Right cardiac atrium (tissue), 5 donors: ENCODE measurements at regions not wholly inside any gene's neighbourhood (a gene's known extent, or its start where the extent isn't known, plus 50 kb on each side); places are given as distances from the start of the nearest gene placed in this dataset.

Experiments
- ATAC-seq, 2 donors: fragments of 200-7000 bp; cut with Tn5 transposase; one replicate each; pipeline versions ENCODE4 v1.8.0 to v1.9.1; 2020; ENCODE audit warnings: moderate library complexity in 2 of 2, mild to moderate bottlenecking in 1 of 2
- DNase-seq, 3 donors: peaks; one replicate each; pipeline ENCODE4 v3.0.0-alpha.2; 2020
- H3K27ac ChIP-seq: one replicate; pipeline ENCODE4 v1.5.1; 2013; ENCODE audit warnings: mild to moderate bottlenecking, low read length, control low read depth, moderate library complexity
- H3K27me3 ChIP-seq: one replicate; pipeline ENCODE4 v1.6.1; 2013; ENCODE audit not compliant: control insufficient read depth, insufficient read depth
- H3K4me1 ChIP-seq: one replicate; pipeline ENCODE4 v1.6.1; 2013; ENCODE audit warnings: low read length; ENCODE audit not compliant: control insufficient read depth, insufficient read depth
- H3K4me3 ChIP-seq: one replicate; pipeline ENCODE4 v1.5.1; 2013; ENCODE audit warnings: low read length, control low read depth
- H3K9me3 ChIP-seq: one replicate; pipeline ENCODE4 v1.6.1; 2013; ENCODE audit warnings: low read length; ENCODE audit not compliant: control insufficient read depth
- WGBS: extraction: QIAGEN DNeasy Blood & Tissue Kit; methylation state at CpG from one replicate; pipeline ENCODE4 v1.1.7; 2013; 5-methylcytosine and 5-hydroxymethylcytosine counted together
- intact Hi-C, 4 donors: fragments of 100-400 bp; cut with DNase I; formaldehyde crosslinking; loops; one replicate each; pipeline versions ENCODE4 v1.11.0 to v1.14.0; 2022 to 2023
- donor health status: healthy with polysubstance abuse.
- donor health status: DM: no; HTN: yes; CAD: no.
- donor health status: DM: no; HTN: no; CAD: no.
- donor health status: DM: no; HTN: yes; CAD: no; lungs with severe emphysema.
- donor health status: DM: yes; HTN: yes; CAD: no.

DNA sequence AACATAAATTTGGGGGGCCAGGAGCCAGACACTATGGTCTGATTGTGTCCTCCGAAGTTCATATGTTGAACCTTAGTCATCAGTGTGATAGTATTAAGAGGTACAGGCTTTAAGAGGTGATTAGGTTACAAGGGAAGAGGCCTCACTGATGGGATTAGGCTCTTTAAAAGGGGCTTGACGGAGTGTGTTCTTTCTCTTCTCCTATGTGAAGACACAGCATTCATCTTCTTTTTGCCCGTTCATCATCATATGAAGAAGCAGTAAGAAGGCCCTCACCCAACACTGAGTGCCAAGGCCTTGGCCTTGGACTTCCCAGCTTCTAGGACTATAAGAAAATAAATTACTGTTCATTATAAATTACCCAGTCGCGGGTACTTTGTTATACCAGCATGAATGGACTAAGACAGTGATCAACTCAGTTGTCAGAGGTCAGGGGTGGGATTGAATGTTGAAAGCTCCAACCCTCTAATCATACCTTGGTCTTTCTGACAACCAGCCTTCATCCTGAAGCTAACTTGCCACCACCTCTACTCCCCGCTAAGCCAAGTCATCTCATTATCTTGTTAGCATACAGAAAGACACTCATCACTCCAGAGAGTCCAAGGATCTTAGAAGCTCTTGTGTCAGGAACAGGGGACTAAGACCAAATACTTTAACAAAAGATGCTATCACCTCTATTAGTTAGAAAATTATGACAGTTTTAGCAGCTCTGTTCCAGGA, 543.4 kb upstream of the DIPK2B start:
- WGBS, result 96% methylated on average over 6 of the region's 6 CpGs
- Histone ChIP-seq H3K9me3 (no peaks in the 10 kb centered on the region), H3K27ac (no peak overlapping the region), H3K4me1 (no peaks in the 10 kb centered on the region), H3K4me3 (no peak overlapping the region), H3K27me3 (no peaks in the 10 kb centered on the region)
- DNase-seq, result no peak
- intact Hi-C loops, result no loop called here
- ATAC-seq, result no peak

DNA sequence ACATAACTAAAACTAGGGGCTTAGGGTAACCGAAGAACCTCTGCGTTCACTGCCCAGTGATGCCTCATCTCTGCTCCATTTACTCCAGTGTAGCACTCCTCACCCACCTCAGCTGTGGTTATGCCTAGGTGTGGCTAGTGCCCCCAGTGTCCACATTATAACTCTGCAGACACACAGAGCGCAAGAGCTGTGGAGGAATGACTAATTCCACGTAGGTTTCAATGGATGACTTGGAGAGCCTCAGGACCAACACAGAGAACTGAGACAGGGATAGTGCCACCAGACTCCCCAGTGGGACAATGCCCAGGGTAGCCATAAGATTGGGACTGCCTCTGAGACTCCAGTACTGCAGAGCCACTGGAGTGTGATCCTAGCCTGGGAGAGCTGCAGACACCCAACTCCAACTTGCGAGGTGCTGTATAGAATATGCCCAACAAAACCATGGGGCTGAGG, 542.4 kb upstream of the DIPK2B start:
- intact Hi-C loops, result no loop called here
- ATAC-seq (peak in 1 of 2 donors; percentile 31), DNase-seq (no peak)
- Histone ChIP-seq H3K27me3 (no peaks in the 10 kb centered on the region), H3K4me3 (no peak overlapping the region), H3K27ac (no peak overlapping the region), H3K4me1 (no peaks in the 10 kb centered on the region), H3K9me3 (no peaks in the 10 kb centered on the region)
- 90% methylated on average over 5 of the region's 5 CpGs for WGBS

DNA sequence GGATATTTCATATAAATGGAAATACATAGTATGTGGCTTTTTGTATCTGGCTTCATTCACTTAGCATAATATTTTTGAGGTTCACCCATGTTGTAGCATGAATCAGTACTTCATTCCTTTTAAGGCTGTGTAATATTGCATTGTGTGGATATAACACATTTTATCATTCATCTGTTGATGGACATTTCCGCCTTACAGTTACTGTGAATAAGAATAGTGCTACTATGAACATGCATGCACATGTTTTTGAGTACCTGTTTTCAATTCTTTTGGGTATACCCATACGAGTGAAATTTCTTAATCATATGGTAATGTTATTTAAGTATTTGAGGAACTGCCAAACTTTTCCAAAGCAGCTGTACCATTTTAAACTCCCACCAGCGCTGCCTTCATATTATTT, 539.6 kb upstream of the DIPK2B start:
- H3K27me3 ChIP-seq, result no peaks in the 10 kb centered on the region
- no peaks in the 10 kb centered on the region for H3K9me3 ChIP-seq
- no peak overlapping the region for H3K4me3 ChIP-seq
- intact Hi-C loops, result no loop called here
- WGBS, result 60% methylated on average over 3 of the region's 3 CpGs
- H3K27ac ChIP-seq, result no peak overlapping the region
- ATAC-seq (no peak), DNase-seq (no peak)
- no peaks in the 10 kb centered on the region for H3K4me1 ChIP-seq

DNA sequence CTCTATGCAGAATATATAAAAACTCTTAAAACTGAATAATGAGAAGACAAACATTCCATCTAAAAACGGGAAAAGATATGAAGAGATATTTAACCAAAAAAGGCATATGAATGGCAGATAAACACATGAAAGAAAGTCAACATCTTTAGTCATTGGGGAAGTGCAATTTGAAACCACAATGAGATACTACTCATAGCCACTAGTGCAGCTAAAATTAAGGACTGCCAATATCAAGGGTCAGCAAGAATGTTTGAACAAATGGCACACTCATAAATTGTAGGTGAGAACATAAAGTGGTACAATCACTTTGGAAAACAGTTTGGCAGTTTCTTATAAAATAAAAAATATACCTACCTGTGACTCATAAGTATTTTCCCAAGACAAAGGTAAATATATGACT, 534.9 kb upstream of the DIPK2B start:
- H3K27ac ChIP-seq, result no peak overlapping the region
- intact Hi-C loops, result no loop called here
- 63% methylated on average over 1 of the region's 1 CpG for WGBS
- no peaks in the 10 kb centered on the region for H3K4me1 ChIP-seq
- no peak for DNase-seq
- no peaks in the 10 kb centered on the region for H3K9me3 ChIP-seq
- ATAC-seq, result no peak
- no peaks in the 10 kb centered on the region for H3K27me3 ChIP-seq
- no peak overlapping the region for H3K4me3 ChIP-seq

DNA sequence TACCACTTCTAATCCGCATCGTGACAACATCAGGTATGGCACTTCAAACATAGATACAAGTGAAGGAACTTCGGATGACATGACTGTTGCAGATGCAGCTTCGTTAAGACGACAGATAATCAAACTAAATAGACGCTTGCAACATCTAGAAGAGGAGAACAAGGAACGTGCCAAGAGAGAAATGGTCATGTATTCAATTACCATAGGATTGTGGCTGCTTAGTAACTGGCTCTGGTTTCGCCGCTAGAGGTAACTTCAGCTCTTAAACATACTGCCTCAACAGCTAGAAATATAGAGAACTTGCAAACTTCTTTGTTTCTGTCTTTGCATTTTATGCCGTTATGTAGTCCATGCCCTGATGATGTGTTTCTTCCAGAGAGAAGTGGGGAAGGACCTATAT, 530.8 kb upstream of the DIPK2B start:
- Histone ChIP-seq H3K27ac (no peak overlapping the region), H3K4me1 (no peaks in the 10 kb centered on the region), H3K27me3 (no peaks in the 10 kb centered on the region), H3K4me3 (no peak overlapping the region), H3K9me3 (no peaks in the 10 kb centered on the region)
- intact Hi-C loops, result no loop called here
- no peak for DNase-seq
- no peak for ATAC-seq
- WGBS, result 89% methylated on average over 10 of the region's 10 CpGs

DNA sequence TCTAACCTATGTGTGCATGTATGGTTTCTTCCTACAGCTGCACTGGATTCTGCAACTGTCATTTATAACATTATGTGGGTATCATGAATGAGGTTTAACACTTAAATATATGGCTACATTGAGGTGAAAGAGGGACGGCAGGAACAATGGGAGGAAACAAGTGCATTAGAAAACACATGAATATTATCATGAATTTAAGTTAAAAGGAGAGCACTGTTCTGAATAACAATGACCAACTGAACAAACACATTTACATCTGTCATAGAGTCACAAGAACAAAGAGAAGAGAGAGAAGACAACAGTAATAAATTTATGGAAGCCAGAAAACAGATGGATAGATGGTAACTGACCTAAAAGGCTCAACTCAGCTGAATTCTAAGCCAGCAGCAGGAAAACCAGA, 527.1 kb upstream of the DIPK2B start:
- Histone ChIP-seq H3K4me1 (no peaks in the 10 kb centered on the region), H3K27me3 (no peaks in the 10 kb centered on the region), H3K9me3 (no peaks in the 10 kb centered on the region), H3K4me3 (no peak overlapping the region), H3K27ac (no peak overlapping the region)
- ATAC-seq (no peak), DNase-seq (no peak)
- 64% methylated on average over 1 of the region's 1 CpG for WGBS
- intact Hi-C loops, result no loop called here

DNA sequence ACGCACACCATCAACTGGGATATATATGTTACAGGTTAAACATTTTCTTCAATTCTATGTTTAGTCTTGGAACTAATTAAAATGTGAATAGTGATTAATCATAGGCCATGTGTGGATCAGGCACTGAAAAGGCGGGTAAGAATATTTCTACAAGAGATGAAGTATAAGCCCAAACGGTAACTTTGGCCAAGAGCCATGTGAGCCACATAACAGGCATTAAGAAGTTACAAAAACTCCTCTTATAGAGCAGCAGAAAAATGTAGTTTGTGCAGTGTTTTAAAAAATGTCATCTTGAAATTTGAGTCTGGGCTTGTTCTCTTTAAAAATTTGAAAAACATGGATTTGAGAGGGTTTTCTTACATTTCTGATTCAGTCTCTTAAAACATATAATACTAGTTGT, 521.8 kb upstream of the DIPK2B start:
- no peak for DNase-seq
- Histone ChIP-seq H3K4me3 (no peak overlapping the region), H3K9me3 (no peaks in the 10 kb centered on the region), H3K4me1 (no peaks in the 10 kb centered on the region), H3K27me3 (no peaks in the 10 kb centered on the region), H3K27ac (no peak overlapping the region)
- intact Hi-C loops, result no loop called here
- no peak for ATAC-seq
- WGBS, result 81% methylated on average over 3 of the region's 3 CpGs

DNA sequence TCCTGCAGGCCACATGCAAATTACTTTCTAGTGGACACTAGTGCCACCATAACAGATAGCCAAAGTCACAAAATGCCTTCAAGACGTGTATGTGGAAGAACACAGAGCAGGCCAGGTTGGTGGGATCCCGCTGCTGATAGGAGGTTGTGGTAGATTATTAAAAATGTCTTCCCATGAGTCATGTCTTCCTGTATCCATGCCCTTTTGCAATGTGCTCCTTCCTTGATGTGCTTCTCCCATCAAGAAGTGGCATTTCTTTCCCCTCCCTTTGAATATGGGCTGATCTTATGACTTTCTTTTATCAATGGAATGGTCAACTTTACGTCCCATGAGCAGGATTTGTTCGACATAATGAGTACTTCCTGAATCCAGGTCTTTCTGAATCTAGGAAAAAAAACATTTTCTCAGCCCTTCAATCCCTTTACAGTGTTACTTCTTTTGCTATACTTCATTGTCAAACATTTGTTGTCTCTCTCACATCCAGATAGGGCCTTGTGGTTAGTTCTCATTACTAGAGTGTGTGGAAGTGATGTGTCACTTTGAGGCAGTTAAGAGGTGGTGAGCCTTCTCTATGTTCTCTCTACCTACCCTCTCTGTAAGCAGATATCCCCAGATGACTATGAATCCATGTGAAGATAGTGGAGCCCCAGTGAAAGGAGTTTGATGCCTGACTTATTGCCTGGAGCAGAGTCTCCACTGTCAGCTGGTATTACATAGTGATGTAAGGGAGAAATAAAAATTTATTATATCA, 519.2 kb upstream of the DIPK2B start:
- Histone ChIP-seq H3K27ac (no peak overlapping the region), H3K9me3 (no peaks in the 10 kb centered on the region), H3K4me3 (no peak overlapping the region), H3K27me3 (no peaks in the 10 kb centered on the region), H3K4me1 (no peaks in the 10 kb centered on the region)
- DNase-seq (no peak), ATAC-seq (no peak)
- intact Hi-C loops, result no loop called here
- WGBS, result 82% methylated on average over 4 of the region's 4 CpGs

DNA sequence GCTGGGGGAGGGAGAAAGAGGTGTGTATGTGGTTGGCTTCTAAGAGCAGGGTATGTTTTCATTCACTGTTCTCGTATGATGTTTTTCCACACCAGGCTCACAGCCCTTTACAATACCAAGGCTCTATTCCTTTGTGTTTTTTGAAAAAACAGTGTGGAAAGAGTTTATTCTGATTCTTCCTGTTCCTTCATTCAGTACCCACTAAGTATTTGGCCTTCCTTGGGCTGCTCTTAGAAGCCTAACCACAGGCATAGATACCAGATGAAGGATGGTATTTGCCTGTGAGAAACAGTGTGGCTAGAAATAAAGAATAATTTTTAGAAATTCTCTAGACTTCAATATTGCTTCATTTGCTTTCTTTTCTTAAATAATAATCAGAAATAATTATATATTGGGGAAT, 518.0 kb upstream of the DIPK2B start:
- no peaks in the 10 kb centered on the region for H3K27me3 ChIP-seq
- ATAC-seq, result no peak
- no peak for DNase-seq
- intact Hi-C loops, result no loop called here
- no peak overlapping the region for H3K27ac ChIP-seq
- no peak overlapping the region for H3K4me3 ChIP-seq
- 97% methylated on average over 1 of the region's 1 CpG for WGBS
- no peaks in the 10 kb centered on the region for H3K9me3 ChIP-seq
- no peaks in the 10 kb centered on the region for H3K4me1 ChIP-seq

DNA sequence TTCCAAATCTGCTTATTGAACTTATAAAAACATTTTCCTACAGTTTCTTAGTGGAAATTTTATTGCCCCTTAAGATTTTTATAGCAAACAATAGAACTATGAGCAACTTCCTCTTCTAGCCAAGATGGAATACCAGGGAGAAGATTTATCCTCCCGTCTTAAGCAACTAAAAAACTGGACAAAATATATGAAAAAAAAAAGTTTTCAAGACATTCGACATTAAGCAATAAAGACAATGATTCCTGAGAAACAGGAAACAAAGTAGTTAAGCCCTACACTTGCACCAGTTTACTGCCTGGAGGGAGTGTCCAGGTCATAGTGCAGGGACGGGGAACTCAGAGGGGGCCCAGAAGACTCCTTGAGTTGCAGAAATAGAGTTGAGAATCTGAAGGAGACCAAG, 516.1 kb upstream of the DIPK2B start:
- ATAC-seq (no peak), DNase-seq (no peak)
- Histone ChIP-seq H3K27me3 (no peaks in the 10 kb centered on the region), H3K27ac (no peak overlapping the region), H3K4me3 (no peak overlapping the region), H3K9me3 (no peaks in the 10 kb centered on the region), H3K4me1 (no peaks in the 10 kb centered on the region)
- intact Hi-C loops, result no loop called here
- 51% methylated on average over 3 of the region's 3 CpGs for WGBS

DNA sequence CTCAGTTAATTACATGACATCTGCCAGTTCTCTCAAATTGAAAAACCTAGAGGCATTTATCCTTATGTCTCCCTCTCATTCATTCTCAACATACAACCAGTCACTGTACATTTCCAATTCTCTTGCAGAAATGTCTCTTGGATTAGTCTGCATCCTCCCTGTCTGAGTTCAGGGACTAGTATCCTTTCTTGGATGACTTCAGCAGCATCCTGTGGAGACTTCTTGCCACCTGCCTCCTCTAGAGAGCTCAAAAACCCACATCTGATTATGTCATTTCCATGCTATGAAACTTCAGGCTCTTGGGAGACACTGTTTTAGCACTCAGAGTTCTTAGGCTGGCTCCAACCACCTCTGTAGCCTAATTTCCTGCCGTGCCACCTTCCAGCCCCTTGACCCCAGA, 515.1 kb upstream of the DIPK2B start:
- Histone ChIP-seq H3K4me1 (no peaks in the 10 kb centered on the region), H3K27ac (no peak overlapping the region), H3K27me3 (no peaks in the 10 kb centered on the region), H3K9me3 (no peaks in the 10 kb centered on the region), H3K4me3 (no peak overlapping the region)
- ATAC-seq (peak in 1 of 2 donors; percentile 36), DNase-seq (no peak)
- WGBS, result 52% methylated on average over 1 of the region's 1 CpG
- intact Hi-C loops, result no loop called here
